HFF-Myc (cell line): ENCODE measurements at regions not wholly inside any gene's neighbourhood (a gene's known extent, or its start where the extent isn't known, plus 50 kb on each side); places are given as distances from the start of the nearest gene placed in this dataset.

ENCODE experiments used
- DNase-seq: peaks from one replicate; pipeline ENCODE4 v3.0.0-alpha.2; 2011; ENCODE audit warnings: low read depth; ENCODE audit errors: extremely low read depth
- H3K4me3 ChIP-seq: replicated peaks from 2 replicates; pipeline ENCODE4 v1.5.1; 2011; ENCODE audit warnings: low read depth, mild to moderate bottlenecking, control low read depth, low read length
- TF ChIP-seq, protein P1 (sequence below): IDR thresholded peaks from 2 replicates; pipeline ENCODE4 v1.5.1; 2012; ENCODE audit warnings: mild to moderate bottlenecking, low read depth, low read length, control low read depth; ENCODE audit errors: missing control alignments

DNA sequence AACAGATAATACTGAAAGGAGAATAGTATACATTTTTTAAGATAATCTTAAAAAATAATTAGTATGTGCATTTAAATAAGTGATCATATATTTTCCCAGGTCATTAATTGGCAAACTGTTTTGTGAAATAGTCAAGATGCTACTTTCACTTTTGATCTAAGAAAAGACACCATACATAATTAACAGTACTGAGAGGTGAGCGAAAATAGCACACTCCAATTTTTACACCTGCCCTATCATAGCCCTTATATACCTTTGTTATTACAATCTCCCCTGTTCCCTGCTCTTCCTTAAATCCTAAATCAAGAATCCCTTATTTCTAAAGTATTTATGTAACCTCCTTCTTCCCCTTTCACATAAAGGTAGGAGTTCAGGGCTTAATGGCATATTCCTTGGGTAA lies 500.1 kb upstream of the LRATD1 start:
- H3K4me3 ChIP-seq: no peak overlapping the region
- DNase-seq: no peak
- TF ChIP-seq, protein P1, sequence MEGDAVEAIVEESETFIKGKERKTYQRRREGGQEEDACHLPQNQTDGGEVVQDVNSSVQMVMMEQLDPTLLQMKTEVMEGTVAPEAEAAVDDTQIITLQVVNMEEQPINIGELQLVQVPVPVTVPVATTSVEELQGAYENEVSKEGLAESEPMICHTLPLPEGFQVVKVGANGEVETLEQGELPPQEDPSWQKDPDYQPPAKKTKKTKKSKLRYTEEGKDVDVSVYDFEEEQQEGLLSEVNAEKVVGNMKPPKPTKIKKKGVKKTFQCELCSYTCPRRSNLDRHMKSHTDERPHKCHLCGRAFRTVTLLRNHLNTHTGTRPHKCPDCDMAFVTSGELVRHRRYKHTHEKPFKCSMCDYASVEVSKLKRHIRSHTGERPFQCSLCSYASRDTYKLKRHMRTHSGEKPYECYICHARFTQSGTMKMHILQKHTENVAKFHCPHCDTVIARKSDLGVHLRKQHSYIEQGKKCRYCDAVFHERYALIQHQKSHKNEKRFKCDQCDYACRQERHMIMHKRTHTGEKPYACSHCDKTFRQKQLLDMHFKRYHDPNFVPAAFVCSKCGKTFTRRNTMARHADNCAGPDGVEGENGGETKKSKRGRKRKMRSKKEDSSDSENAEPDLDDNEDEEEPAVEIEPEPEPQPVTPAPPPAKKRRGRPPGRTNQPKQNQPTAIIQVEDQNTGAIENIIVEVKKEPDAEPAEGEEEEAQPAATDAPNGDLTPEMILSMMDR: no peak

DNA sequence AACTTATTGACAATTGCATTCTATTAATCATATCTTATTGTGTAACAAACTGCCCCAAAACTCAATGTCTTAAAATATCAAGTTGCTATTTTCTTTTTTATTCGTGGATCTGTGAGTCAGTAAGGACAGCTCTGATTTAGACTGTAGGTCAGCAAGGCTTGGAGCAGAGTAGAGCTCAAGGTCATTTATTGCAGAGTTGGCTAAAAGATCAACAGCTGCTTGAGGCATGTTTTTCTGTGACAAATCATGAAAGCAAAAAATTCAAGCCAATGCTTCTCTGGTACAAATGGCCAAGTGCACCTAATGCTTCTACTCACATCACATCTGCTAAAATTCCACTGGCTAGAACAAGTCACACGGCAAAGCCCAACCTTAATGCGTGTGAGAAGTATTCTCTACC lies 497.7 kb upstream of the LRATD1 start:
- no peak overlapping the region for H3K4me3 ChIP-seq
- DNase-seq: no peak
- TF ChIP-seq, protein P1: no peak

DNA sequence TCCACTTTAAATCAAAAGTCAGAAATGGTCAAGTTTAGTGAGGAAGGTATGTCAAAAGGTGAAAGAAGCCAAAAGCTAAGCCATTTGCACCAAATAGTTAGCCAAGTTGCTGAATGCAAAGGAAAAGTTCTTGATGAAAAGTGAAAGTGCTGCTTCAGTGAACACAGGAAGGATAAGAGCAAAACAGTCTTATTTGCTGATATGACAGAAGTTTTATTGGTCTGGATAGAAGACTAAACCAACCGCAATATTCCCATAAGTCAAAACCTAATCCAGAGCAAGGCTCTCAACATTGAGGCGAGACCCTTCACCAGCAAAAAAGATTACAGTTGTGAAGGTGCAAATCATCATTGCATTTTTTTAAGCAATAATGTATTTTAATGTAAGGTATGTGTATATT lies 496.5 kb upstream of the LRATD1 start:
- DNase-seq: no peak
- no peak overlapping the region for H3K4me3 ChIP-seq
- TF ChIP-seq, protein P1: no peak

- TF ChIP-seq, protein P1: no peak
- no peak overlapping the region for H3K4me3 ChIP-seq
- no peak for DNase-seq
Observed at GRCh38 chr2:14137643-14138042, 494.9 kb upstream of the LRATD1 start.

- DNase-seq: no peak
- no peak overlapping the region for H3K4me3 ChIP-seq
- TF ChIP-seq, protein P1: no peak
Observed at GRCh38 chr2:14140009-14140550, 492.4 kb upstream of the LRATD1 start.

GRCh38 chr2:14143435-14143834 lies 489.1 kb upstream of the LRATD1 start:
- no peak overlapping the region for H3K4me3 ChIP-seq
- TF ChIP-seq, protein P1: no peak
- DNase-seq: no peak

- DNase-seq: no peak
- TF ChIP-seq, protein P1: no peak
- no peak overlapping the region for H3K4me3 ChIP-seq
Observed at GRCh38 chr2:14148216-14148615, 484.3 kb upstream of the LRATD1 start.
